ENCODE measurements at regions not wholly inside any gene's neighbourhood (a gene's known extent, or its start where the extent isn't known, plus 50 kb on each side); places are given as distances from the start of the nearest gene placed in this dataset.

DNA sequence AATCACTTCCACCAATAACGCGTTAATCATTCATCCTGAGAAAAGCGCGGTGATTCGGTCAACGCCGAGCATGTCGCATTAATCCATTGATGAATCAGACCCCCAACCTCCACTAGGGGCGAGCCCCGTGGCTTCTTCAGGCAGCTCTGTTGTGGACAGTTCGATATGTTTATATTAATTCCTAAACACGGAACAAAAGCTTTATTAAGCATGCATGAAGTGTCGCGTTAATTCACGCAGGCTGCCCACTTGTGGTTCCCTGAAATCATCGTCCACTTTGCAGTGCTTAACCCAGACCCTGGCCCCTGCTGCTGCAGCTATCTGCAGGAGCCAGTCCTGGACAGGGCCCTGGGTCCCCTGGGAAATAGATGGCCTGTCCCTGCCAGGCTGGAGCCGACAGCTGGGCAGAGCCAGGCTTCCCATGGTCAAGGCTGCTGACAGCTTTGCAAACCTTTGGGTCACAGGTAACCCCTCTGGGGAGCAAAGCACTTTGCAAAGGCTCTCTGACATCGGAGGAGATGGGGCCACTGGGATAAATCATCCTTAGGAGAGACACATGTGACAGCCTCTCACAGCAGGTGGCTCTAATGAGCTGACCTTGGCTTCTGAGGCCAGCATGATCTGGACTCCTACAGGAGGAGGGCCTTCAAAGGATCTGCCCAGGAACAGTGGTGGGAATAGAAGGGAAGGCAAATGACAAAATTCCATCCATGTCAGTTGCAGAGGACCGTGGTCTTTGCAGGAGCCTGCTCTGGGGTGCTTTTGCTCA is 137.0 kb upstream of the AJAP1 start:
- no peak for DNase-seq
- Histone ChIP-seq H3K4me3 (ENCODE audit: low read length) (no peak overlapping the region), H3K36me3 (ENCODE audit: insufficient read depth, low read length) (no peaks in the 10 kb centered on the region), H3K27me3 (ENCODE audit: insufficient read depth, low read length, poor library complexity, severe bottlenecking) (no peaks in the 10 kb centered on the region), H3K4me1 (ENCODE audit: insufficient read depth, low read length) (no peaks in the 10 kb centered on the region), H3K9me3 (ENCODE audit: low read length) (no peaks in the 10 kb centered on the region), H3K27ac (ENCODE audit: low read depth, low read length) (no peak overlapping the region)
- ChIA-PET POLR2A (no interaction called here), CTCF (no interaction called here)
- Mint-ChIP-seq H3K27me3 (peaks cover 4 to 5% of the 10 kb centered on the region in 2 donors), H3K9me3 (peaks cover 0 to 4% (median 0%) of the 10 kb centered on the region in 5 donors), H3K4me1 (no peaks in the 10 kb centered on the region), H3K27ac (no peak overlapping the region), H3K36me3 (no peaks in the 10 kb centered on the region), H3K4me3 (no peak overlapping the region)

- Mint-ChIP-seq H3K27ac (no peak overlapping the region), H3K4me3 (no peak overlapping the region), H3K9me3 (peaks cover 0 to 4% (median 0%) of the 10 kb centered on the region in 5 donors), H3K27me3 (peaks cover 2 to 3% of the 10 kb centered on the region in 2 donors), H3K36me3 (no peaks in the 10 kb centered on the region), H3K4me1 (no peaks in the 10 kb centered on the region)
- DNase-seq = no peak
- Histone ChIP-seq H3K36me3 (ENCODE audit: insufficient read depth, low read length) (no peaks in the 10 kb centered on the region), H3K27me3 (ENCODE audit: insufficient read depth, low read length, poor library complexity, severe bottlenecking) (no peaks in the 10 kb centered on the region), H3K4me1 (ENCODE audit: insufficient read depth, low read length) (no peaks in the 10 kb centered on the region), H3K9me3 (ENCODE audit: low read length) (no peaks in the 10 kb centered on the region), H3K4me3 (ENCODE audit: low read length) (no peak overlapping the region), H3K27ac (ENCODE audit: low read depth, low read length) (no peak overlapping the region)
- POLR2A ChIA-PET = no interaction called here
- CTCF ChIA-PET = no interaction called here
These were observed 135.8 kb upstream of the AJAP1 start for GRCh38 chr1:4518621-4519020.

GRCh38 chr1:4519954-4520353 is 134.5 kb upstream of the AJAP1 start:
- H3K27me3 Mint-ChIP-seq = no peaks in the 10 kb centered on the region
- H3K36me3 Mint-ChIP-seq = no peaks in the 10 kb centered on the region
- H3K4me1 ChIP-seq (ENCODE audit: insufficient read depth, low read length) = no peaks in the 10 kb centered on the region
- H3K4me3 Mint-ChIP-seq = no peak overlapping the region
- no peak for DNase-seq
- no peaks in the 10 kb centered on the region for H3K4me1 Mint-ChIP-seq
- H3K9me3 ChIP-seq (ENCODE audit: low read length) = no peaks in the 10 kb centered on the region
- no peak overlapping the region for H3K4me3 ChIP-seq (ENCODE audit: low read length)
- ChIA-PET POLR2A (no interaction called here), CTCF (no interaction called here)
- H3K36me3 ChIP-seq (ENCODE audit: insufficient read depth, low read length) = no peaks in the 10 kb centered on the region
- no peak overlapping the region for H3K27ac ChIP-seq (ENCODE audit: low read depth, low read length)
- H3K9me3 Mint-ChIP-seq = no peaks in the 10 kb centered on the region
- H3K27ac Mint-ChIP-seq = no peak overlapping the region
- no peaks in the 10 kb centered on the region for H3K27me3 ChIP-seq (ENCODE audit: insufficient read depth, low read length, poor library complexity, severe bottlenecking)

GRCh38 chr1:4523551-4523950 is 130.9 kb upstream of the AJAP1 start:
- Histone ChIP-seq H3K9me3 (ENCODE audit: low read length) (no peaks in the 10 kb centered on the region), H3K27ac (ENCODE audit: low read depth, low read length) (no peak overlapping the region), H3K27me3 (ENCODE audit: insufficient read depth, low read length, poor library complexity, severe bottlenecking) (no peaks in the 10 kb centered on the region), H3K36me3 (ENCODE audit: insufficient read depth, low read length) (no peaks in the 10 kb centered on the region), H3K4me3 (ENCODE audit: low read length) (no peak overlapping the region), H3K4me1 (ENCODE audit: insufficient read depth, low read length) (no peaks in the 10 kb centered on the region)
- H3K9me3 Mint-ChIP-seq = no peaks in the 10 kb centered on the region
- no peak overlapping the region for H3K27ac Mint-ChIP-seq
- no peaks in the 10 kb centered on the region for H3K36me3 Mint-ChIP-seq
- no peak overlapping the region for H3K4me3 Mint-ChIP-seq
- ChIA-PET CTCF (no interaction called here), POLR2A (no interaction called here)
- H3K27me3 Mint-ChIP-seq = peaks cover 3 to 4% of the 10 kb centered on the region in 2 donors
- DNase-seq = no peak
- no peaks in the 10 kb centered on the region for H3K4me1 Mint-ChIP-seq

DNA sequence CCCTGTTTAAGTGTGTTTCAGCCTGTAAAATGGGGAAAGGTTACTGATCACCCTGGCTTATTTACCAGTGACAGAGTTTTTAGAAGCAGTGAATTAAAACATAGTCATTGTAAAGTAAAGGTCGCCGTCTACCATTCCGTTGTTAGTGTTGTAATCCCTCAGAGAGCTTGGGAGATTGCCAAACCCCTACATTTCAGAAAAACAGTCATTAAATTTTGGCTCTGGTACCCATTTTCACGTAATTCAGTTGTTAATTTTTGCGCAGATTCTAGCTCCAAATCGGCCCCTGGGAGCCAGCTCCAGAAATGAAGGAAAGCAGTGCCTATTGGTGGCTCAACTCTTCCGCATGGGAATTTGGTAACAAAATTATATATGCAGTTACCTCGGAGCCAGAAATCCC is 127.7 kb upstream of the AJAP1 start:
- no peaks in the 10 kb centered on the region for H3K27me3 ChIP-seq (ENCODE audit: insufficient read depth, low read length, poor library complexity, severe bottlenecking)
- no peak overlapping the region for H3K27ac Mint-ChIP-seq
- no peaks in the 10 kb centered on the region for H3K36me3 ChIP-seq (ENCODE audit: insufficient read depth, low read length)
- H3K27me3 Mint-ChIP-seq = peaks cover 5 to 9% of the 10 kb centered on the region in 2 donors
- no peaks in the 10 kb centered on the region for H3K36me3 Mint-ChIP-seq
- POLR2A ChIA-PET = no interaction called here
- CTCF ChIA-PET = no interaction called here
- no peaks in the 10 kb centered on the region for H3K9me3 Mint-ChIP-seq
- no peak overlapping the region for H3K4me3 Mint-ChIP-seq
- DNase-seq = no peak
- H3K4me1 ChIP-seq (ENCODE audit: insufficient read depth, low read length) = no peaks in the 10 kb centered on the region
- H3K27ac ChIP-seq (ENCODE audit: low read depth, low read length) = no peak overlapping the region
- no peaks in the 10 kb centered on the region for H3K9me3 ChIP-seq (ENCODE audit: low read length)
- no peaks in the 10 kb centered on the region for H3K4me1 Mint-ChIP-seq
- H3K4me3 ChIP-seq (ENCODE audit: low read length) = no peak overlapping the region

DNA sequence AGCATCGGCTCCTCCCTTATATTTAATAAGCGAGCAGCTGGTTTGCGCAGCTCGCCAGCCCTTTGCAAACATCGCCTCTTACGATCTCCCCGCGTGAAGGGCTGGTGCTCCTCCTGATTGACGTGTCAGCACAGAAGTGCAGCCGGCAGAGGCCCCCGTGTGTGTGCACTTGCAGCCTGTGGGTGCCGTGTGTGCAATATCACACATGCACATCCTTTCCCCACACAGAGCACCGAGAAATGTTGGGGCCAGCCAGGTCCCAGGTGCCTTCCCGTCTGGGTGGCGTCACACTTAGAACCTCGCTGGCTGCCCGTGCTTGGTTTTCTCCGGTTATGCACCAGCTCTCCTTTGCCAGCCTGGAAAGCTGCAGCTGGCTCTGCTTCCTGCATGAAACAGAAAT is 126.6 kb upstream of the AJAP1 start:
- no peaks in the 10 kb centered on the region for H3K27me3 ChIP-seq (ENCODE audit: insufficient read depth, low read length, poor library complexity, severe bottlenecking)
- ChIA-PET POLR2A (no interaction called here), CTCF (no interaction called here)
- no peaks in the 10 kb centered on the region for H3K36me3 Mint-ChIP-seq
- H3K27ac ChIP-seq (ENCODE audit: low read depth, low read length) = no peak overlapping the region
- H3K4me1 ChIP-seq (ENCODE audit: insufficient read depth, low read length) = no peaks in the 10 kb centered on the region
- no peaks in the 10 kb centered on the region for H3K4me1 Mint-ChIP-seq
- no peaks in the 10 kb centered on the region for H3K9me3 ChIP-seq (ENCODE audit: low read length)
- no peaks in the 10 kb centered on the region for H3K36me3 ChIP-seq (ENCODE audit: insufficient read depth, low read length)
- H3K27me3 Mint-ChIP-seq = peaks cover 9 to 11% of the 10 kb centered on the region in 2 donors
- DNase-seq = no peak
- no peak overlapping the region for H3K4me3 ChIP-seq (ENCODE audit: low read length)
- no peak overlapping the region for H3K4me3 Mint-ChIP-seq
- no peaks in the 10 kb centered on the region for H3K9me3 Mint-ChIP-seq
- H3K27ac Mint-ChIP-seq = no peak overlapping the region

DNA sequence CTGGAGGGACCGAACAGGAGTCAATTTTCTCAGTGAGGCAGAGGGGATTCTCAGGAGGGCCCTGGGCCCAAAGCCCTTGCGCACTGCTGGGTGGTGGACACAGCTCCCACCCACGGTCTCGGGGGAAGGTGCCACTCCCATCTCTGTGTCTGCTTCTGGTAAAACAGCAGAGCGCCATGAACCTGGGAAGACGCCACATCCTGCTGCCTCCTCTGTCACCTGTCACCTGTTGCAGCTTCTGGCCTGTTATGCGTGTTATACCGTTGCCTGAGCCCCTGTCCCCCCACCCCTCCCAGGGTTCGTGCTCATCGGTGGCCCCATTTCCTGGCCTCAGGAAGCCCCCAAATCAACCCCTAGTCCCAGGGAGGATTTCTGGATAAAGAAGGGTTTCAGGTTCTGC is 125.8 kb upstream of the AJAP1 start:
- no peaks in the 10 kb centered on the region for H3K4me1 ChIP-seq (ENCODE audit: insufficient read depth, low read length)
- DNase-seq = no peak
- H3K4me1 Mint-ChIP-seq = no peaks in the 10 kb centered on the region
- no peaks in the 10 kb centered on the region for H3K9me3 Mint-ChIP-seq
- no peaks in the 10 kb centered on the region for H3K36me3 ChIP-seq (ENCODE audit: insufficient read depth, low read length)
- no peaks in the 10 kb centered on the region for H3K27me3 ChIP-seq (ENCODE audit: insufficient read depth, low read length, poor library complexity, severe bottlenecking)
- H3K9me3 ChIP-seq (ENCODE audit: low read length) = no peaks in the 10 kb centered on the region
- H3K36me3 Mint-ChIP-seq = no peaks in the 10 kb centered on the region
- H3K4me3 ChIP-seq (ENCODE audit: low read length) = no peak overlapping the region
- no peak overlapping the region for H3K4me3 Mint-ChIP-seq
- POLR2A ChIA-PET = no interaction called here
- no peak overlapping the region for H3K27ac ChIP-seq (ENCODE audit: low read depth, low read length)
- peaks cover 9 to 11% of the 10 kb centered on the region in 2 donors for H3K27me3 Mint-ChIP-seq
- no peak overlapping the region for H3K27ac Mint-ChIP-seq
- CTCF ChIA-PET = no interaction called here

- Histone ChIP-seq H3K27ac (ENCODE audit: low read depth, low read length) (no peak overlapping the region), H3K36me3 (ENCODE audit: insufficient read depth, low read length) (no peaks in the 10 kb centered on the region), H3K4me3 (ENCODE audit: low read length) (no peak overlapping the region), H3K4me1 (ENCODE audit: insufficient read depth, low read length) (no peaks in the 10 kb centered on the region), H3K9me3 (ENCODE audit: low read length) (no peaks in the 10 kb centered on the region), H3K27me3 (ENCODE audit: insufficient read depth, low read length, poor library complexity, severe bottlenecking) (no peaks in the 10 kb centered on the region)
- POLR2A ChIA-PET = no interaction called here
- Mint-ChIP-seq H3K27ac (no peak overlapping the region), H3K4me3 (no peak overlapping the region), H3K36me3 (no peaks in the 10 kb centered on the region), H3K4me1 (no peaks in the 10 kb centered on the region), H3K9me3 (no peaks in the 10 kb centered on the region), H3K27me3 (peaks cover 9 to 11% of the 10 kb centered on the region in 2 donors)
- CTCF ChIA-PET = no interaction called here
- DNase-seq = no peak
These were observed 124.8 kb upstream of the AJAP1 start for GRCh38 chr1:4529446-4530165.

Measured in CD8-positive, alpha-beta memory T cell (primary cell).